Esophagus muscularis mucosa (tissue), 4 donors: ENCODE measurements at regions not wholly inside any gene's neighbourhood (a gene's known extent, or its start where the extent isn't known, plus 50 kb on each side); places are given as distances from the start of the nearest gene placed in this dataset.
"Not testable (repeated sequence)": the region's sequence is repeated elsewhere in the genome, so short reads cannot be mapped to it uniquely, and the experiment has no call there.

ENCODE experiments used
- DNase-seq: peaks from one replicate; pipeline ENCODE4 v3.0.0-alpha.2; 2017; ENCODE audit errors: extremely low spot score
- H3K27ac ChIP-seq, 4 donors: fragments of 200-600 bp; sonication (generic); replicated peaks in 1 of 4; 1 replicate in 3 of 4; 2 replicates in 1 of 4; pipeline ENCODE4 v1.5.1; 2016 to 2019; ENCODE audit warnings: mild to moderate bottlenecking in 1 of 4
- H3K27me3 ChIP-seq, 4 donors: fragments of 200-600 bp; sonication (generic); one replicate each; pipeline versions ENCODE4 v1.5.1 to v1.6.0; 2016 to 2019
- H3K36me3 ChIP-seq, 4 donors: fragments of 200-600 bp; sonication (generic); one replicate each; pipeline ENCODE4 v1.5.1; 2016 to 2019
- H3K4me1 ChIP-seq, 4 donors: fragments of 200-600 bp; sonication (generic); one replicate each; pipeline ENCODE4 v1.5.1; 2016 to 2019
- H3K4me3 ChIP-seq, 4 donors: fragments of 200-600 bp; sonication (generic); 1 replicate in 2 of 4; 2 replicates in 2 of 4; pipeline ENCODE4 v1.5.1; 2016 to 2019; ENCODE audit warnings: mild to moderate bottlenecking in 4 of 4, moderate library complexity in 1 of 4
- H3K9me3 ChIP-seq, 4 donors: fragments of 200-600 bp; sonication (generic); 1 replicate in 3 of 4; 2 replicates in 1 of 4; pipeline ENCODE4 v1.5.1; 2016 to 2019
- CTCF ChIP-seq, 3 experiments: fragments of 200-600 bp in 2 of 3; fragments of 450-650 bp in 1 of 3; sonication (generic) in 2 of 3; IDR thresholded peaks; one replicate each; pipeline ENCODE4 v1.5.1; 2017 to 2019; ENCODE audit warnings: antibody characterized with exemption in 3 of 3, mild to moderate bottlenecking in 2 of 3, moderate library complexity in 1 of 3
- EP300 ChIP-seq: sonication (generic); formaldehyde crosslinking; IDR thresholded peaks from one replicate; pipeline ENCODE4 v1.6.1; 2017; ENCODE audit warnings: antibody characterized with exemption
- POLR2A ChIP-seq: fragments of 450-650 bp; IDR thresholded peaks from one replicate; pipeline ENCODE4 v1.6.1; 2017; ENCODE audit warnings: antibody characterized with exemption, moderate library complexity, mild to moderate bottlenecking, low read depth
- POLR2AphosphoS5 ChIP-seq, 2 donors: sonication (generic); formaldehyde crosslinking; IDR thresholded peaks; one replicate each; pipeline ENCODE4 v1.6.1; 2017; ENCODE audit warnings: antibody characterized with exemption in 2 of 2
- WGBS: methylation state at CpG from one replicate; pipeline ENCODE4 v1.1.5; 2018; 5-methylcytosine and 5-hydroxymethylcytosine counted together
- intact Hi-C: fragments of 100-400 bp; cut with DNase I; formaldehyde crosslinking; loops from one replicate; pipeline ENCODE4 v1.15.1; 2023

GRCh38 chr12:47346251-47347019 lies 266.7 kb upstream of the AMIGO2 start:
- no peak for TF ChIP-seq CTCF (IDR thresholded peaks at IDR 0.05)
- no peak for TF ChIP-seq POLR2AphosphoS5 (IDR thresholded peaks at IDR 0.05)
- TF ChIP-seq POLR2A = no peak
- no peak for TF ChIP-seq EP300
- 76% methylated on average over 4 of the region's 4 CpGs for WGBS
- Histone ChIP-seq H3K27ac (no peak overlapping the region), H3K9me3 (no peaks in the 10 kb centered on the region), H3K36me3 (no peaks in the 10 kb centered on the region), H3K4me1 (no peaks in the 10 kb centered on the region), H3K27me3 (no peaks in the 10 kb centered on the region), H3K4me3 (no peak overlapping the region)
- intact Hi-C loops = no loop called here
- DNase-seq = no peak

- Histone ChIP-seq H3K9me3 (no peaks in the 10 kb centered on the region), H3K36me3 (no peaks in the 10 kb centered on the region), H3K4me1 (no peaks in the 10 kb centered on the region), H3K27ac (no peak overlapping the region), H3K27me3 (no peaks in the 10 kb centered on the region), H3K4me3 (no peak overlapping the region)
- 74% methylated on average over 2 of the region's 2 CpGs for WGBS
- no peak for TF ChIP-seq EP300
- no peak for DNase-seq
- intact Hi-C loops = no loop called here
Observed at GRCh38 chr12:47343684-47344567, 264.2 kb upstream of the AMIGO2 start.

GRCh38 chr12:47340411-47341015 lies 260.8 kb upstream of the AMIGO2 start:
- no peaks in the 10 kb centered on the region for H3K9me3 ChIP-seq
- H3K4me1 ChIP-seq = no peaks in the 10 kb centered on the region
- H3K4me3 ChIP-seq = no peak overlapping the region
- no peak overlapping the region for H3K27ac ChIP-seq
- DNase-seq = no peak
- TF ChIP-seq POLR2AphosphoS5 (IDR thresholded peaks at IDR 0.05) = no peak
- no peak for TF ChIP-seq CTCF (IDR thresholded peaks at IDR 0.05)
- no peak for TF ChIP-seq POLR2A
- TF ChIP-seq EP300 = no peak
- H3K27me3 ChIP-seq = no peaks in the 10 kb centered on the region
- intact Hi-C loops = no loop called here
- H3K36me3 ChIP-seq = no peaks in the 10 kb centered on the region
- 74% methylated on average over 7 of the region's 7 CpGs for WGBS

GRCh38 chr12:47337581-47337980 lies 257.8 kb upstream of the AMIGO2 start:
- no peak overlapping the region for H3K27ac ChIP-seq
- intact Hi-C loops = no loop called here
- H3K9me3 ChIP-seq = no peaks in the 10 kb centered on the region
- DNase-seq = no peak
- no peak overlapping the region for H3K4me3 ChIP-seq
- no peaks in the 10 kb centered on the region for H3K36me3 ChIP-seq
- H3K27me3 ChIP-seq = no peaks in the 10 kb centered on the region
- H3K4me1 ChIP-seq = no peaks in the 10 kb centered on the region
- TF ChIP-seq CTCF (IDR thresholded peaks at IDR 0.05) = no peak
- no peak for TF ChIP-seq POLR2A
- no peak for TF ChIP-seq EP300
- TF ChIP-seq POLR2AphosphoS5 (IDR thresholded peaks at IDR 0.05) = no peak

GRCh38 chr12:47333271-47333858 lies 253.6 kb upstream of the AMIGO2 start:
- H3K27ac ChIP-seq, H3K4me3 ChIP-seq, intact Hi-C loops, H3K9me3 ChIP-seq, H3K36me3 ChIP-seq, H3K27me3 ChIP-seq, H3K4me1 ChIP-seq, DNase-seq: not testable (repeated sequence)
- 92% methylated on average over 11 of the region's 22 CpGs for WGBS
